HG02973 (cell line): ENCODE measurements at regions not wholly inside any gene's neighbourhood (a gene's known extent, or its start where the extent isn't known, plus 50 kb on each side); places are given as distances from the start of the nearest gene placed in this dataset.

Experiments
- ATAC-seq: cut with Tn5 transposase; IDR thresholded peaks from one replicate; pipeline ENCODE4 v1.9.1; 2021; ENCODE audit warnings: moderate library complexity; ENCODE audit not compliant: unreplicated experiment

DNA sequence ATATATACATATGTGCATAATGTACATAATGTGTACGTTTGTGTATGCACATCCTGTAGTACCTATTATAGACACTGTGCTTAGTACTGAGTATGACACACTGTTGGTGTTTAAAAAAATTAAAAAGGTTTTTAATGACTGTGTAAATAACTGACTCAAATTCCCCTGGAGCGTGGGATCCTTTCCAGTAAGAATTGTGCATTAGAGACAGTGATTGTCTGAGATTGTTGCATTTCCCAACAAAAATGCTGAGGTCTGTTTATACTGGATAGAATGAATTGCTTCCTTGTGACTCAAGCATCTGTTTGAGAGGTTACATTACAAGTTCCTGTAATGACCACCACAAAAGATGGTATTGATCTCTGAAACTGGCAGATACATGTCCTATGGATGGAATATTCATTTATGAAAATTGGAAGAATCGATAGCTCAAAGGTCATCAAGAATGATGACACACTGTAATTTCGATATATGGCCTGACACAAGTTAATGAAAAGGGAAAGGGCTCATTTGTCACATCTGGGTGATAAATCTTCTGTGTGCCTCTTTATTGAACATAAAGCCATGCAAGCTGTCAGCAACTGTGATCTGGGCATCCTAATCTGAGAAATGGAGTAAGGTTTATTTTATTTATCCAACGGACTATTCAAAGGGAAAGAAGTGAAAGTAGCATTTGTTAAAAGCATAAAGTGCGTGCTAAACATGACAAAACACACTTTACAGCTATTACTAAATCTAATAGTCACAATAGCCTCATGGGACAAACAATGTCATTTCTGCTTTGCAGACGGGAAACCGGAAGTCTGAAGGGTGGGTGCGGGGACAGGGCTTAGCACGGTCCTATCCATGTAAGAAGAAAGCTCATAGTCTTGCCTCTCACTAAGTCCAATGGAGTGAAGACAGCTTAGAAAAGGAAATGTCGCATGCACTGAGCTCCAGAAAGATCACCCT lies 228.8 kb downstream of the CDH11 start:
- ATAC-seq = no peak

DNA sequence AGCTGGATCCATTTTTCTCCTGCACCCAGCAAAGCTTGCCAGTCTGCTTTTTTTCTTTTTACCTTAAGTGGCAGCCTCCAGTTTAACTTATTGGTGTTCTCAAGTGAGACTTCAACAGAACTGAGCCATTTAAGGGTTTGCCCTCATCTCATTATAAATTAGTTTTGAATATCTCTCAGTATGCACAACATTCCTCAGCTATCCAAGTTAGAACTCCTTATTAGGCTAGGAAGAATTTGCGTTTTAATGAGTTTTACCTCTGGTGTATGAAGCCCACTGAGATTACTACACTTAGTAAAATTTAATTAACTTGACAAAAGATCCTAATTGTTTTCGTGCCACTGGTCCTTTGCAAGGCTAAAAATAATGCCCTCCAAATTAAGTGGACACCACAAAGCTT lies 232.4 kb downstream of the CDH11 start:
- ATAC-seq = no peak

- no peak for ATAC-seq
Observed at GRCh38 chr16:64887651-64888050, 234.2 kb downstream of the CDH11 start.

GRCh38 chr16:64882078-64882784 lies 239.6 kb downstream of the CDH11 start:
- ATAC-seq = no peak

- ATAC-seq = no peak
Observed at GRCh38 chr16:64880994-64881393, 240.9 kb downstream of the CDH11 start.

GRCh38 chr16:64880006-64880405 lies 241.9 kb downstream of the CDH11 start:
- ATAC-seq = no peak

GRCh38 chr16:64878940-64879339 lies 242.9 kb downstream of the CDH11 start:
- no peak for ATAC-seq

DNA sequence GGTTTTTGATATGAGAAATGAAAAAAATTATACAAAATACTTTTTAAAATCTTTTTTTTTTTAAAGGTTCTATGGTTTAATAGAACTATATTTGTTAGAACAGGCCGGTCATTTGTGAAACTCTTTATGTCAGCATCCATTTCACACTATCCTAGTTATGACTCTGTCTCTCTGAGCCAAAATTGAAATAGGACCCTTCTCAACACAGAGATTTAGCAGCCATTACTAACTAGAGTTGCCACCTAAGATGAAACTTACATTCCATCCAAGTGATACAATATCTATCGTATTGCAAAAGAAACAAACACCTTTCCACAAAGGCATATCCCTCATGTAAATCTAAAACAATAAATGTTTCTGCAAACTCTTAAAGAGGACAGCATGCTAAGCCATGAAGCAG lies 249.8 kb downstream of the CDH11 start:
- ATAC-seq = no peak

GRCh38 chr16:64870859-64871258 lies 251.0 kb downstream of the CDH11 start:
- ATAC-seq = no peak

- no peak for ATAC-seq
Observed at GRCh38 chr16:64869781-64870180, 252.1 kb downstream of the CDH11 start.

GRCh38 chr16:64866021-64866420 lies 255.8 kb downstream of the CDH11 start:
- ATAC-seq = no peak

- no peak for ATAC-seq
Observed at GRCh38 chr16:64865069-64865696, 256.7 kb downstream of the CDH11 start.

DNA sequence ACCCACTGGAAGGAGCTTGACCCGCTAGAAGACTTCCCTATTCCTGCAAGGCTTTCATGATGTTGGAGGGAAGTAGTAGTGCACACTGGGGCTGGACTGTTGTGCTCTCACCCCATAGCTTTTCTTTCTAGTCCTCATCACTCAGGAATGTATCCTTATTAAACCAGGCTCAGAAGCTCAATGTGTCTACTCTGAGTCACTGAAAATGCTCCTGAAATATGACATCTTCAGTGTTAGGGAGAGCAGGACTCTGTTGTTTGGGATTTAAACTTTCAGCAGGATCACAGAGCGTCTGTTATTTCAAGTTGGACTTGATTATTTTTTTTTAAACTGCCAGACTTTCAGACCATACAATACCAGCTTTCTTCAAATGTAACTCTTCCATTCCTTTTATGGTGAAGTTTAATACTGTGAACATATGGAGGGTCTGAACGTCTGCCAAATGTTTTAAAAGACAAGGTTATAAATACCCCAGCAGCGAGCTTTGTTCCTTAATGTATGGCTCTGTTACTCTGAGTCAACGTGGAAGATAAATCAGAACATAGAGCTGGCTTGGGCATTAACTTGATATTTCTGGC lies 257.5 kb downstream of the CDH11 start:
- ATAC-seq = no peak

GRCh38 chr16:64858076-64858475 lies 263.8 kb downstream of the CDH11 start:
- ATAC-seq = no peak

- no peak for ATAC-seq
Observed at GRCh38 chr16:64857411-64857810, 264.5 kb downstream of the CDH11 start.

GRCh38 chr16:64853551-64853950 lies 268.3 kb downstream of the CDH11 start:
- ATAC-seq = no peak

DNA sequence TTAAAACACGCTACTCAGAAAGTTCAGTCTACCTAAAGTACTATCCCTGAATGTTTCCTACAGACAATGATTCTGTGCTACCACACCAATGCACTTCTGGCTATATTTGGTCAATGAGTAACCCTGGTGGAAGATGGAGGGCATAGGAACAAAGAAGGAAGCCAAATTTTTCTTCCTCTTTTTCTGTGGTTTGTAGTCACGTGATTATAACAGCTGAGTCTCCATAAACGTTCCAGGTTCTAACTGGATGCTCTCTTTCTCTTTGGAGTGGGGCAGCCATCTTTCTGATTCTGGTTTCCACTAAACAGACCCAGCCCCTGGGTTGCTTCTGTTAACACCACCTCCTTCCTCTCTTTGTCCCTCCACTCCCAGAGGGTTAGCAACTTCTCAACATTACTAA lies 274.9 kb downstream of the CDH11 start:
- no peak for ATAC-seq

DNA sequence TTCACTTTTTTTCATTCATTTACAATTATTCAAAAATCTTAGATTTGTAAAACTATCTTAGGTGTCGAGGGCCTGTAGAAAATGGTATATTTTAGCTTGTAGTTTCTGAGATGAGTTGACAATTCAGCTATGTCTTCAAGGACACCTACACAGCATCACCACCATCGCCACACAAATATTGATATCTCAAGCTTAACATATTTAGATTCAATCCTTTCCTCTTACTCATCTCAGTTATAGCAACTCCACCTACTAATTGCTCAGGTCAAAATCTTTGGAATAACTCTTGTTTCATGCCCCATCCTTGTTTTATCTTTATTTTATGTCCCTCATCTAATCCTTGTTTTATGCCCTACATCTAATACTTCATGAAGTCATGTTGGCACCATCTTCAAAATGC lies 276.8 kb downstream of the CDH11 start:
- ATAC-seq = no peak

GRCh38 chr16:64841482-64841881 lies 280.4 kb downstream of the CDH11 start:
- ATAC-seq = no peak

GRCh38 chr16:64841071-64841470 lies 280.8 kb downstream of the CDH11 start:
- ATAC-seq = no peak

DNA sequence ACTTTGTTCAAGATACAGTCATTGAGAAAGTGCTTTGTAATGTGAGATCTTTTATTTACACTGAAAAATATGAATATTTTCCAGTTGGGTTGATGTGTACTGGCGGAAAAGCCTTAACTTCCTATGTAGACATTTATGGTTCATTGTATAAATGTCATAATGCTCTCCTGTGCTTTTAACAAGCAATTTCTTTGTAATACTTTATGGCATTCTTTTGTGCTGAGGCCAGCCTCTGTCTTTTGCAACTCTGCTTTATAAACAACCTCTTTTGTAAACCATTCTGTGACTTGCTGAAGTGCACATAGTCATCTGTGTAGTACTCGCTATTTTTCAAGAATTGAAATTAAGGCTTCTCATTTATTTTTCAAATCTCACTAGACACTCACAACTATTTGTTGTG lies 291.2 kb downstream of the CDH11 start:
- ATAC-seq = no peak
